Lung (tissue), 11 donors: ENCODE measurements at regions not wholly inside any gene's neighbourhood (a gene's known extent, or its start where the extent isn't known, plus 50 kb on each side); places are given as distances from the start of the nearest gene placed in this dataset.

Source experiments
- ATAC-seq: fragments of 200-7000 bp; cut with Tn5 transposase; one replicate; pipeline ENCODE4 v1.9.1; 2020; ENCODE audit warnings: moderate number of reproducible peaks; ENCODE audit not compliant: insufficient read depth, low FRiP score
- DNase-seq, 3 donors: peaks; one replicate each; pipeline ENCODE4 v3.0.0-alpha.2; 2013 to 2017
- H3K27ac ChIP-seq, 2 donors: one replicate each; pipeline ENCODE4 v1.5.1; 2013; ENCODE audit warnings: mild to moderate bottlenecking in 2 of 2, moderate library complexity in 2 of 2, control low read depth in 1 of 2, inconsistent platforms in 1 of 2, low read depth in 1 of 2, low read length in 1 of 2
- H3K27me3 ChIP-seq, 3 donors: one replicate each; pipeline ENCODE4 v1.5.1; 2013; ENCODE audit warnings: low read length in 2 of 3; ENCODE audit not compliant: control insufficient read depth in 3 of 3, insufficient read depth in 3 of 3
- H3K36me3 ChIP-seq, 4 donors: one replicate each; pipeline ENCODE4 v1.5.1; 2013; ENCODE audit warnings: low read length in 4 of 4, mild to moderate bottlenecking in 1 of 4, moderate library complexity in 1 of 4; ENCODE audit not compliant: control insufficient read depth in 4 of 4, insufficient read depth in 4 of 4
- H3K4me1 ChIP-seq, 5 donors: one replicate each; pipeline ENCODE4 v1.5.1; 2013; ENCODE audit warnings: low read length in 5 of 5, mild to moderate bottlenecking in 2 of 5, moderate library complexity in 1 of 5; ENCODE audit not compliant: control insufficient read depth in 5 of 5, insufficient read depth in 5 of 5
- H3K4me3 ChIP-seq: one replicate; pipeline ENCODE4 v1.5.1; 2013; ENCODE audit warnings: mild to moderate bottlenecking, control low read depth, moderate library complexity
- H3K9ac ChIP-seq, 2 donors: one replicate each; pipeline ENCODE4 v1.5.1; 2013; ENCODE audit warnings: low read length in 2 of 2, control low read depth in 1 of 2; ENCODE audit not compliant: insufficient read depth in 1 of 2
- H3K9me3 ChIP-seq, 4 donors: one replicate each; pipeline ENCODE4 v1.5.1; 2013; ENCODE audit warnings: low read length in 3 of 4, mild to moderate bottlenecking in 1 of 4, moderate library complexity in 1 of 4; ENCODE audit not compliant: control insufficient read depth in 4 of 4, insufficient read depth in 3 of 4
- WGBS, 2 donors: extraction: QIAGEN DNeasy Blood & Tissue Kit; methylation state at CpG; one replicate each; pipeline ENCODE4 v1.1.7; 2013; 5-methylcytosine and 5-hydroxymethylcytosine counted together
- TF ChIP-seq, protein P1 (sequence below): IDR thresholded peaks from 2 replicates; pipeline ENCODE4 v1.5.1; 2012; ENCODE audit warnings: mild to moderate bottlenecking; ENCODE audit errors: control extremely low read depth, extremely low read depth
- donor health status: control.
- donor health status: control.
- donor health status: Bipolar disorder and iron deficiency.
- donor health status: healthy.
- donor health status: DM: yes; HTN: yes; CAD: no.

DNA sequence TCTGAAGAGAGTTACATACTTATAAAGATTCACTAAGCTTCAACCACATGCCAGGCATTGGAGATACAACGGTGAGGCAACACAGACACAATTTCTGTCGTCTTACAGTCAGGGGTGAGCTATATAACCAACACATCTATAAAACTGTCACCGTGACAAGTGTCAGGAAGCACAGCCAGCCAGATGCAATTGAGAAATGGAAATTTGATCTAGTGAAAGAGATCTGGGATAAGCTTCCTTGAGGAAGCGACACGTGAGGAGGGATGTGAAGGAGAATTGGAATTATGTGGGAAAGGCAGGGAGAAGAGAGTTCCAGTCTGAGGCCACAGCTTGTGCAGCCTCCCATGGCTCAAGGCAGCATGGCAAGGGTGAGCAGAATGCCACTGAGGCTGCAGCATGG is 50.9 kb upstream of the ZNF354B start:
- Histone ChIP-seq H3K36me3 (no peaks in the 10 kb centered on the region), H3K9me3 (no peaks in the 10 kb centered on the region), H3K4me3 (no peak overlapping the region), H3K4me1 (no peaks in the 10 kb centered on the region), H3K27ac (no peak overlapping the region), H3K9ac (no peak overlapping the region), H3K27me3 (peaks cover 0 to 2% (median 0%) of the 10 kb centered on the region in 3 donors)
- WGBS, 2 donors: 57 to 69% methylated on average over 5 of the region's 5 CpGs
- DNase-seq: no peak
- TF ChIP-seq, protein P1, sequence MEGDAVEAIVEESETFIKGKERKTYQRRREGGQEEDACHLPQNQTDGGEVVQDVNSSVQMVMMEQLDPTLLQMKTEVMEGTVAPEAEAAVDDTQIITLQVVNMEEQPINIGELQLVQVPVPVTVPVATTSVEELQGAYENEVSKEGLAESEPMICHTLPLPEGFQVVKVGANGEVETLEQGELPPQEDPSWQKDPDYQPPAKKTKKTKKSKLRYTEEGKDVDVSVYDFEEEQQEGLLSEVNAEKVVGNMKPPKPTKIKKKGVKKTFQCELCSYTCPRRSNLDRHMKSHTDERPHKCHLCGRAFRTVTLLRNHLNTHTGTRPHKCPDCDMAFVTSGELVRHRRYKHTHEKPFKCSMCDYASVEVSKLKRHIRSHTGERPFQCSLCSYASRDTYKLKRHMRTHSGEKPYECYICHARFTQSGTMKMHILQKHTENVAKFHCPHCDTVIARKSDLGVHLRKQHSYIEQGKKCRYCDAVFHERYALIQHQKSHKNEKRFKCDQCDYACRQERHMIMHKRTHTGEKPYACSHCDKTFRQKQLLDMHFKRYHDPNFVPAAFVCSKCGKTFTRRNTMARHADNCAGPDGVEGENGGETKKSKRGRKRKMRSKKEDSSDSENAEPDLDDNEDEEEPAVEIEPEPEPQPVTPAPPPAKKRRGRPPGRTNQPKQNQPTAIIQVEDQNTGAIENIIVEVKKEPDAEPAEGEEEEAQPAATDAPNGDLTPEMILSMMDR: no peak
- ATAC-seq: no peak

DNA sequence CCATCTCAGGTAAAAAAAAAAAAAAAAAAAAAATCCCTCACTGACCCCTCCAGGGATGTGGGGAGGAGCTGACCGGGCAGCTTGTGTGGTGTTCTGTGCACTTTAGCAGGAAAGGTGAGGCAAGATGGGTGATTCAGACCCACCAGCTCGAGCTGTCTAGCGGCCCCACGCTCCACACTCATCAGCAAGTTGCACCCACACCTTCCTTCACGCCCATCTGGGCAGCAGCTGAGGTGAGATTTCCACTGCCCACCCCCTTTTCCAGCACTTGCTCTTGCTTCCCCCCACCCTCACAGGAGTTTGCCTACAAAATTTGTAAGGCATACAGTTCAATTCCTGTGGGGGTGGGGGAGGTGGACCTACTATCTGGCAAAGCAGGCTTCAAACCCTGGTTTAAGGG is 58.7 kb upstream of the ZNF354B start:
- no peak overlapping the region for H3K27ac ChIP-seq
- H3K4me1 ChIP-seq: no peaks in the 10 kb centered on the region
- ATAC-seq: no peak
- no peak overlapping the region for H3K9ac ChIP-seq
- no peaks in the 10 kb centered on the region for H3K27me3 ChIP-seq
- TF ChIP-seq, protein P1: no peak
- no peak for DNase-seq
- WGBS, 2 donors: 81 to 86% methylated on average over 5 of the region's 5 CpGs
- H3K36me3 ChIP-seq: no peaks in the 10 kb centered on the region
- H3K4me3 ChIP-seq: no peak overlapping the region
- H3K9me3 ChIP-seq: peaks cover 0 to 3% (median 0%) of the 10 kb centered on the region in 4 donors

DNA sequence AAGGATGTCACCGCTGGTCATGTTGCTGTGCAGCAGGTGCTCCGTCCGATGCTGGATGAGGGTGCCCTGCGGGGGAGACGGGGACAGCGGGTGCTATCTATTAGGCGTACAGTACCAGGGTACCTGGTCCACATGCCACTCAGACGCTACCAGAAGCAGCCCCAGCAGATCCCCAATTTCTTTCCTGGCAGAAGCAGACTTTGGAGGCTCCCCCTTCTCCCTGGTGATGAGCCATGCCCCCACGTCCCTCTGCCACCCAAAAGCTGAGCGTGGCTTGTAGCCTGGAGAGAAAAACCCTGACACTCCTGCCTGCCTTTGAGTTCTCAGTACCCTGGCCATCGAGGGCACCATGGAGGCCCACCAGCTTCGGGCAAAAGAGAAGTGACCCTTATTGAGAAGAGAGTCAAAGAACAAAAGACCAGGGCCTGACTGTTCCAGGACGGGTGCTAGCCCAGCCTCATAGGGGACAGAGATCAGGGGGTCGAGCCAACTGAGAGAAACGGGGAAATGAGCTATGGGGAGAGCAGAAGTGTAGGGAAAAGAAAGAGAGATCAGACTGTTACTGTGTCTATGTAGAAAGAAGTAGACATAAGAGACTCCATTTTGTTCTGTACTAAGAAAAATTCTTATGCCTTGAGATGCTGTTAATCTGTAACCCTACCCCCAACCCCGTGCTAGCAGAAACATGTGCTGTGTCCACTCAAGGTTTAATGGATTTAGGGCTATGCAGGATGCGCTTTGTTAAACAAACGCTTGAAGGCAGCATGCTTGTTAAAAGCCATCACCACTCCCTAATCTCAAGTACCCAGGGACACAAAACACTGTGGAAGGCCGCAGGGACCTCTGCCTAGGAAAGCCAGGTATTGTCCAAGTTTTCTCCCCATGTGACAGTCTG is 62.0 kb upstream of the ZNF354B start:
- Histone ChIP-seq H3K27ac (no peak overlapping the region), H3K27me3 (no peaks in the 10 kb centered on the region), H3K4me1 (no peaks in the 10 kb centered on the region), H3K9me3 (peaks cover 0 to 3% (median 0%) of the 10 kb centered on the region in 4 donors), H3K36me3 (no peaks in the 10 kb centered on the region), H3K4me3 (no peak overlapping the region), H3K9ac (no peak overlapping the region)
- DNase-seq (no peak), ATAC-seq (no peak)
- TF ChIP-seq, protein P1: no peak
- 80 to 88% methylated on average over 19 of the region's 19 CpGs for WGBS, 2 donors

DNA sequence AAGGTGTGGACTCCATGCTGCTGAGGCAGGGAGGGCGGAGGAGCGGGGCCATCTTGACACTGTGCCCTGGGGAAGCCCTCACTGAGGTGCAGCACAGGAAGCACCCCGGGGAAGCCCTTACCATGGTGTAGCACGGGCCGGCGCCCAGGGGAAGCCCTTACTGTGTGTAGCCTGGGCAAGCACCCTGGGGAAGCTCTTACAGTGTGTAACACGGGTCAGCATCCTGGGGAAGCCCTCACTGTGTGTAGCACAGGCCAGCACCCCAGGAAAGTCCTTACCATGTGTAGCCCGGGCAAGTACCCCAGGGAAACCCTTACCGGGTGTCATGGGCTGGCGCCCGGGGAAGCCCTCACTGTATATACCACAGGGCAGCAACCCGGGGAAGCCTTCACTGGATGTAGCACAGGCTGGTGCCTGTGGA is 62.6 kb upstream of the ZNF354B start:
- ATAC-seq: no peak
- H3K36me3 ChIP-seq: no peaks in the 10 kb centered on the region
- H3K4me1 ChIP-seq: no peaks in the 10 kb centered on the region
- TF ChIP-seq, protein P1: no peak
- H3K27ac ChIP-seq: no peak overlapping the region
- 83 to 85% methylated on average over 12 of the region's 12 CpGs for WGBS, 2 donors
- no peak overlapping the region for H3K4me3 ChIP-seq
- no peaks in the 10 kb centered on the region for H3K27me3 ChIP-seq
- H3K9me3 ChIP-seq: peaks cover 0 to 3% (median 0%) of the 10 kb centered on the region in 4 donors
- DNase-seq: no peak
- H3K9ac ChIP-seq: no peak overlapping the region
